ENCODE measurements at regions not wholly inside any gene's neighbourhood (a gene's known extent, or its start where the extent isn't known, plus 50 kb on each side); places are given as distances from the start of the nearest gene placed in this dataset.

DNA sequence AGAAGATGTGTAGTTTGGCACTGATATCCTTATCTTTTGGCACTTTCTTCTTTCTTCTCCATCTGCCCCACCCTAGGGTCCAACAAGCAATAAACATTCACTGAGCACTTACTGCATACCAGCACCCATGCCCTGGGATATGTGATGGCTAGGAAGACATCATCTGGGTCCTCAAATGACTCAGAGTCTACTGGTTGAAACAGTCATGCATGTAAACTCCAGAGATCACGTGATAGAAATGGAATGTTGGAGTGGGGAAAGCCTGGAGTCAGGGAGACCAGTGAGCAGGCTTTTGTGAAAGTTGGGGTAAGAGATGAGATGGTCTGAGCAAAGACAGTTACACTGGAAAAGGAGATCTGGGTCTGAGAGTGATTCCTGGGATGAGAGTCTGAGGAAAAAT, 724.9 kb upstream of the TENM4 start:
- H3K9me3 ChIP-seq (ENCODE audit: low read length), result no peaks in the 10 kb centered on the region
- no peaks in the 10 kb centered on the region for H3K27me3 ChIP-seq (ENCODE audit: control insufficient read depth in 1 of 2, insufficient read depth in 2 of 2, low read length in 2 of 2)
- 0% methylated on average over 1 of the region's 1 CpG for WGBS (ENCODE audit: low lambda C conversion rate)
- in situ Hi-C loops (cut with HindIII; ENCODE audit: extremely low pct_ligation_motif_present, low pct_unique_long_range_greater_than_20kb) (loop anchor here (25.0 kb wide), 1 partner anchor 453 kb away; no protein-coding TSS in a partner anchor), intact Hi-C loops (cut with micrococcal nuclease; ENCODE audit: unreplicated experiment) (no loop called here)
- no peak overlapping the region for H3K4me2 ChIP-seq (ENCODE audit: low read depth, low read length)
- DNase-seq (ENCODE audit: low spot score), result no peak
- no peaks in the 10 kb centered on the region for H3K79me2 ChIP-seq (ENCODE audit: insufficient read depth, low read length)
- no peaks in the 10 kb centered on the region for H3K4me1 ChIP-seq (ENCODE audit: insufficient read depth, low read length)
- no TSS peak for BruUV-seq (replicated peaks)
- H3K27ac ChIP-seq (ENCODE audit: extremely low read length, insufficient read depth, low read length), result no peak overlapping the region
- no peak overlapping the region for H3K9ac ChIP-seq (ENCODE audit: insufficient read depth, low read depth, low read length)
- H3K4me3 ChIP-seq (replicated peaks in 1 of 3; ENCODE audit: insufficient read depth in 1 of 3, low read depth in 2 of 3, low read length in 3 of 3), result no peak overlapping the region
- no peak for FAIRE-seq
- POLR2A ChIA-PET, result no interaction called here
- no peaks in the 10 kb centered on the region for H3K36me3 ChIP-seq (replicated peaks in 1 of 2; ENCODE audit: control insufficient read depth in 1 of 2, insufficient read depth in 2 of 2, low read length in 2 of 2)
- no peak for ATAC-seq
- H4K20me1 ChIP-seq (ENCODE audit: insufficient read depth, low read length), result no peaks in the 10 kb centered on the region
- TF ChIP-seq, protein P1, sequence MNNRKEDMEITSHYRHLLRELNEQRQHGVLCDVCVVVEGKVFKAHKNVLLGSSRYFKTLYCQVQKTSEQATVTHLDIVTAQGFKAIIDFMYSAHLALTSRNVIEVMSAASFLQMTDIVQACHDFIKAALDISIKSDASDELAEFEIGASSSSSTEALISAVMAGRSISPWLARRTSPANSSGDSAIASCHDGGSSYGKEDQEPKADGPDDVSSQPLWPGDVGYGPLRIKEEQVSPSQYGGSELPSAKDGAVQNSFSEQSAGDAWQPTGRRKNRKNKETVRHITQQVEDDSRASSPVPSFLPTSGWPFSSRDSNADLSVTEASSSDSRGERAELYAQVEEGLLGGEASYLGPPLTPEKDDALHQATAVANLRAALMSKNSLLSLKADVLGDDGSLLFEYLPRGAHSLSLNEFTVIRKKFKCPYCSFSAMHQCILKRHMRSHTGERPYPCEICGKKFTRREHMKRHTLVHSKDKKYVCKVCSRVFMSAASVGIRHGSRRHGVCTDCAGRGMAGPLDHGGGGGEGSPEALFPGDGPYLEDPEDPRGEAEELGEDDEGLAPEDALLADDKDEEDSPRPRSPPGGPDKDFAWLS (CRISPR knock-in tag; IDR thresholded peaks at IDR 0.05; ENCODE audit: borderline replicate concordance), result no peak
- TF ChIP-seq YY1 (IDR thresholded peaks at IDR 0.05; ENCODE audit: insufficient read depth, insufficient replicate concordance, low read depth, low read length) (no peak), MAFF (IDR thresholded peaks at IDR 0.05; ENCODE audit: low read depth, low read length) (no peak), ERF (CRISPR knock-in tag; IDR thresholded peaks at IDR 0.05) (no peak), SMAD1 (CRISPR knock-in tag; IDR thresholded peaks at IDR 0.05; ENCODE audit: borderline replicate concordance, low read depth) (no peak), RAD51 (IDR thresholded peaks at IDR 0.05; ENCODE audit: borderline replicate concordance) (peak; percentile 80; the same call in 1 of the 2 replicates), ZNF382 (CRISPR knock-in tag; IDR thresholded peaks at IDR 0.05; ENCODE audit: borderline replicate concordance) (no peak), PITX1 (CRISPR knock-in tag; IDR thresholded peaks at IDR 0.05) (no peak), SUZ12 (IDR thresholded peaks at IDR 0.05; ENCODE audit: low read depth, low read length) (no peak)
- CTCF ChIA-PET (ENCODE audit: low intra/inter-chr PET ratio, low total read pairs), result no interaction called here
- no peak overlapping the region for H2AFZ ChIP-seq (ENCODE audit: low read length)
